Suprapubic skin (tissue), 4 donors: ENCODE measurements at regions not wholly inside any gene's neighbourhood (a gene's known extent, or its start where the extent isn't known, plus 50 kb on each side); places are given as distances from the start of the nearest gene placed in this dataset.

Source experiments
- CTCF ChIP-seq, 2 donors: fragments of 200-600 bp in 1 of 2; fragments of 450-650 bp in 1 of 2; sonication (generic) in 1 of 2; IDR thresholded peaks; one replicate each; pipeline ENCODE4 v1.5.1; 2016 to 2019; ENCODE audit warnings: antibody characterized with exemption in 2 of 2, mild to moderate bottlenecking in 1 of 2, moderate library complexity in 1 of 2
- EP300 ChIP-seq: sonication (generic); formaldehyde crosslinking; IDR thresholded peaks from one replicate; pipeline ENCODE4 v1.6.1; 2017; ENCODE audit warnings: antibody characterized with exemption
- POLR2A ChIP-seq, 2 donors: fragments of 450-650 bp; IDR thresholded peaks; one replicate each; pipeline ENCODE4 v1.6.1; 2017; ENCODE audit warnings: antibody characterized with exemption in 2 of 2, mild to moderate bottlenecking in 2 of 2, moderate library complexity in 2 of 2
- POLR2AphosphoS5 ChIP-seq, 3 donors: sonication (generic); formaldehyde crosslinking; IDR thresholded peaks; one replicate each; pipeline ENCODE4 v1.6.1; 2017; ENCODE audit warnings: antibody characterized with exemption in 3 of 3

- TF ChIP-seq POLR2A (IDR thresholded peaks at IDR 0.05) (no peak), POLR2AphosphoS5 (IDR thresholded peaks at IDR 0.05) (no peak), CTCF (IDR thresholded peaks at IDR 0.05) (no peak), EP300 (no peak)
These were observed 161.5 kb upstream of the KCNJ3 start for GRCh38 chr2:154537024-154537423.
